AG04450 (cell line): ENCODE measurements at regions not wholly inside any gene's neighbourhood (a gene's known extent, or its start where the extent isn't known, plus 50 kb on each side); places are given as distances from the start of the nearest gene placed in this dataset.

Experiments
- CTCF ChIA-PET: fragments of 300-600, 350-600 bp; formaldehyde crosslinking; extraction: SDS; loops from one replicate; lab custom pipeline; 2022; ENCODE audit warnings: antibody characterized with exemption, inconsistent platforms; lab: Charles Lee
- POLR2A ChIA-PET: fragments of 350-600 bp; formaldehyde crosslinking; extraction: SDS; loops from one replicate; lab custom pipeline; 2021; ENCODE audit warnings: antibody characterized with exemption, inconsistent platforms; lab: Yijun Ruan, JAX
- DNase-seq: peaks from one replicate; pipeline ENCODE4 v3.0.0-alpha.2; 2011; ENCODE audit warnings: low read depth, low spot score
- H3K27ac ChIP-seq: one replicate; pipeline ENCODE4 v1.5.1; 2012; ENCODE audit warnings: low read depth, low read length, control low read depth
- H3K27me3 ChIP-seq: one replicate; pipeline ENCODE4 v1.6.0; 2012; ENCODE audit warnings: low read length; ENCODE audit not compliant: control insufficient read depth, insufficient read depth
- H3K4me3 ChIP-seq: 2 replicates; pipeline ENCODE4 v1.5.1; 2011; ENCODE audit warnings: mild to moderate bottlenecking, low read depth, low read length, control low read depth
- H3K9me3 ChIP-seq: 2 replicates; pipeline ENCODE4 v1.5.1; 2012; ENCODE audit warnings: low read length; ENCODE audit not compliant: control insufficient read depth, insufficient read depth
- CTCF ChIP-seq: IDR thresholded peaks from 2 replicates; pipeline ENCODE4 v1.5.1; 2011; ENCODE audit warnings: low read depth, low read length, control low read depth, inconsistent platforms

GRCh38 chr5:155684417-155684816 lies 642.5 kb upstream of the SGCD start:
- TF ChIP-seq CTCF, result no peak
- no peaks in the 10 kb centered on the region for H3K27me3 ChIP-seq
- ChIA-PET CTCF (no interaction called here), POLR2A (no interaction called here)
- H3K27ac ChIP-seq, result no peak overlapping the region
- peaks cover 11% of the 10 kb centered on the region for H3K9me3 ChIP-seq
- no peak overlapping the region for H3K4me3 ChIP-seq
- no peak for DNase-seq

- H3K27me3 ChIP-seq, result no peaks in the 10 kb centered on the region
- TF ChIP-seq CTCF, result no peak
- POLR2A ChIA-PET, result no interaction called here
- no peak overlapping the region for H3K4me3 ChIP-seq
- no peak for DNase-seq
- H3K9me3 ChIP-seq, result peaks cover 11% of the 10 kb centered on the region
- CTCF ChIA-PET, result no interaction called here
- H3K27ac ChIP-seq, result no peak overlapping the region
Observed at GRCh38 chr5:155686131-155686530, 640.8 kb upstream of the SGCD start.

- H3K27ac ChIP-seq, result no peak overlapping the region
- CTCF ChIA-PET, result no interaction called here
- H3K27me3 ChIP-seq, result no peaks in the 10 kb centered on the region
- H3K4me3 ChIP-seq, result no peak overlapping the region
- POLR2A ChIA-PET, result no interaction called here
- no peak for TF ChIP-seq CTCF
- DNase-seq, result no peak
- H3K9me3 ChIP-seq, result peaks cover 3% of the 10 kb centered on the region; the same call in 1 of the 2 replicates
Observed at GRCh38 chr5:155689406-155689805, 637.6 kb upstream of the SGCD start.

- no peak for TF ChIP-seq CTCF
- no peak for DNase-seq
- CTCF ChIA-PET, result no interaction called here
- no peak overlapping the region for H3K27ac ChIP-seq
- no peaks in the 10 kb centered on the region for H3K27me3 ChIP-seq
- POLR2A ChIA-PET, result no interaction called here
- peaks cover 4% of the 10 kb centered on the region; the same call in 1 of the 2 replicates for H3K9me3 ChIP-seq
- H3K4me3 ChIP-seq, result no peak overlapping the region
Observed at GRCh38 chr5:155696362-155696761, 630.6 kb upstream of the SGCD start.

GRCh38 chr5:155697236-155697635 lies 629.7 kb upstream of the SGCD start:
- H3K9me3 ChIP-seq, result peaks cover 4% of the 10 kb centered on the region; the same call in 1 of the 2 replicates
- H3K27ac ChIP-seq, result no peak overlapping the region
- ChIA-PET CTCF (no interaction called here), POLR2A (no interaction called here)
- no peak for DNase-seq
- H3K27me3 ChIP-seq, result no peaks in the 10 kb centered on the region
- TF ChIP-seq CTCF, result no peak
- no peak overlapping the region for H3K4me3 ChIP-seq
